HG03439 (cell line): ENCODE measurements at regions not wholly inside any gene's neighbourhood (a gene's known extent, or its start where the extent isn't known, plus 50 kb on each side); places are given as distances from the start of the nearest gene placed in this dataset.

Experiments
- ATAC-seq: cut with Tn5 transposase; IDR thresholded peaks from one replicate; pipeline ENCODE4 v1.9.1; 2021; ENCODE audit warnings: mild to moderate bottlenecking, moderate library complexity; ENCODE audit not compliant: unreplicated experiment

DNA sequence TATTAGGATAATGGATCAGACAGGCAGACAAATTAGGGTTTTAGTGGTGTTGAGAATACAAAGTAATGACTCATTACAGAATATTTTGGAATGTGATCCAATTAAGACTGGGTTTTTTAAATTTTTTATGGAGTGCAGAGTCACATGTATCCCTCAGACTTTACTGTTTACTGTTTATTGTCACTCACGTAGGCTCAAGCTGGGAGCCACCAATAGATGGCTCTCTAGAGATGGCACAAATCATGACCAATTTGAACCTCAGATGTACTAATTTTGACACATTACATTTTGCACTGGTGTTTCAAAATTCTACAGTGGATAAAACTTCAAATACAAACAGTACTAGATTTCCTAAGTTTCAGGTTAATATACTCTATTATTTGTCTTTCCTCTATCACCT lies 53.6 kb upstream of the ANO3 start:
- ATAC-seq = no peak
